Ramos (cell line): ENCODE measurements at regions not wholly inside any gene's neighbourhood (a gene's known extent, or its start where the extent isn't known, plus 50 kb on each side); places are given as distances from the start of the nearest gene placed in this dataset.

Experiments used
- in situ Hi-C: fragments of 300-500 bp; cut with MboI; formaldehyde crosslinking; loops from one replicate; pipeline ENCODE4 v1.14.3; 2022; ENCODE audit warnings: low sequenced_read_pairs; ENCODE audit not compliant: unreplicated experiment

DNA sequence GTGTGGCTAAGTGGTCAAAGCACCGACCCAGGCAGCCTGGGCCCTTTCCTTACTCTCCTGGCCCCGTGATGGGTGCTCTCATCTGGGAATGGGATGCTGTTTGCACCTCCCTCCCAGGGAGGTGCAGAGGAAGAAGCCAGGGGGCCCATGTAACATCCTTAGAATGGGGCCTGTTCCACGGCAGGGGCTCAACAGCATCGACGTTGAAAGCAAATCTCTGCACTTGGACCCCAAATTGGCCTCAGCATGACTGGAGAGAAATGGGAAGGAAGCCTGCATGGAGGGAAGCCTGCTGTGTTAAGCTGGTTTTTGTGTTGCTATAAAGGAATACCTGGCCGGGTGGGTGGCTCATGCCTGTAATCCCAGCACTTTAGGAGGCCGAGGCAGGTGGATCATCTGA lies 1288.4 kb downstream of the TBC1D22A start:
- in situ Hi-C loops: no loop called here

DNA sequence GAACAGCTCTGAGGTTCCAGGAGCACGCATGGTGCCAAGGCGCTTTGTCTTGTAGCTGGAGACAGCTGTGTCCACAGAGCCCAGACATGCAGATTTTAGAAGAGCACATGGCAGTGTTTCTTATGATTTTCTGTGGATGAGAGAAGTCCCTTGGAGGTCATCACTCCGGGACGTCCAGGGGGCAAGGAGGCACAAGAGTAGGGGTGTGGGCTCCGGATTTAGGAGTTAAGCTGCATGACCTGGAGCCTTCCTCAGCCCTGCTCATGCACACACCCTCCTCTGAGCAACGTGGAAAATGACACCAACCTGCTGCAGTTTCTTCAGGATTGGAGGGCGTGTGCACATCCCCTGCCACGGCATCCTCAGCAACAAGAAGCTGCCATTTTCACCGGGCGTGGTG lies 1286.7 kb downstream of the TBC1D22A start:
- in situ Hi-C loops: no loop called here

DNA sequence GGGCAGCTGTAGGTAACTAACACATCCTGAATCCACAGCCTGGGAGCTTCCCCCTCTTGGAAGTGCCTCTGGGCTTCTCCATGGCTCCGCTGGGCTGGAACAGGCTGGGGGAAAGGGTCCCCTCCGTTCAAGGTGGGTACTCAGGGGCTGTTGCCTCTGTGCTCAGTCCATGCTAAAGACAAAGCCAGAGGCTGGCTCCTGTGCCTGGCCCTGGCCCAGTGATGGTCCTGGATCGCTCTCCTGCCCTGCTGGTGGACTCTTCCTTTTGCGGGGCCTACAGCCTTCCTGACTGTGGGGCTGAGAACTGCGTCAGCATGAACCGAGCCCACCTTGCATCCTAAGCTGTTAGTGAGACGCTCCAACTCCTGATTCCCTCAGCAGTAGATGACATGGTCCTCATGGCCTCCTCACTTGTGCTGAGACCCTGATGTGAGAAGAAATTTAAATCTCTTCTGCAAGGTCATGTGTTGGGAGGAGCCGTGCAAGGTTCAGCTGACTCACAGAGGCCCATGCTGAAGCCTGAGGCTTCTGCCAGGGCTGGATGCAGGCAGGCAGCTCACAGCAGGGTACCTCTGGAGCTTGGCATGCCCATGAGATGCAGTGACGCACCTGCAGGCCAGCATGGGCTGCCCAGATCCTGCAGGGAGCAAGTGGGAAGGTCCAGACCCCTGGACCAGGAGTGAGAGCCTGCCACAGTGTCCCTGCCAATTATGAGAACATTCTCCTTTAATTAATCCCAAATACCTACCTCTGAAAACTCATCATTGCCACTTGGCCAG lies 1285.5 kb downstream of the TBC1D22A start:
- in situ Hi-C loops: no loop called here

DNA sequence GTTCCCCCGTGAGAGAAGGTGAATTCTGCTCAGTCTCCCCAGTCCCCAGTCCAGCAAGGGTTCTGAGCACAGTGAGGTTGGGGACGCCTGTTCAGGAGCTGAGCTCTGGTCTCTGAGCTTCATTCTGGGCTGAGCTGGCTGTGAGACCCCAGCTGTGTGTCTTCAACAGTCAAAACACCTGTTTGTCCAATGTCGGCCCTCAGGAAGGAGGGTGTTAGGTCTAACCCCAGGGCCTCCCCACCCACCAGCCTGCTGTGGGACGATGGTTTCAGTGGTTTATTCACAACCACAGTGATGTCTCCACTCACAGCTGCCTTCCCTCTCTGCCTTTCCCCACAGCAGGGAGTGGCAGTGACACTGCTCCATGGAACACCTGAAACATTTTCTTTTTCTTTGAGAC lies 1282.9 kb downstream of the TBC1D22A start:
- in situ Hi-C loops: no loop called here

DNA sequence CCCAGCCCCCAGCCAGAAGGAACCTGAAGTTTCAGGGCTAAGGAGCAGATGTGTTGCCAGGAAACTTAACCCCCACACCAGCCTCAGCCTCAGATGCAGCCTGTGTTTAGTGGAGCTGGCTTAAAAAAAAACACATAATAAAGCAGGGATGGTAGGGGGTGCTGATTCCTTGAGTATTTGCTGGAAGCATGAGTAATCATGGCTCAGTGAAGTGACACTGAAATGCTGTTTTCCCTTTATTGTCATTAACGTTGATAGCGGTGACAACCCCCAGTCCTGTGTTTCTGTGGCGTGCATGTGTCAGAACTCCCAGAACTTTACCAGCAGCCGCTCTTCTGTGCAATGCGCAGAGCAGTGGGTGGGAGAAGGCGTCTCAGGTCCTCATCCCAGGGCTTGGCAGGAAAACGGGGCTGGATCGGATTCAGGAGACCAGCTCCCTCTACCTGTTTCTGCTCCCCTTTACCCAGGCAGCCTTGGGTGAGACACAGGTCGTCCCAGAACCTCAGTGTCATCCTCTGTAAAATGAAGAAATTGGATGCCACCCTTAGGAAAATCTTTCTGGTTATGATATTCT lies 1282.1 kb downstream of the TBC1D22A start:
- in situ Hi-C loops: no loop called here

DNA sequence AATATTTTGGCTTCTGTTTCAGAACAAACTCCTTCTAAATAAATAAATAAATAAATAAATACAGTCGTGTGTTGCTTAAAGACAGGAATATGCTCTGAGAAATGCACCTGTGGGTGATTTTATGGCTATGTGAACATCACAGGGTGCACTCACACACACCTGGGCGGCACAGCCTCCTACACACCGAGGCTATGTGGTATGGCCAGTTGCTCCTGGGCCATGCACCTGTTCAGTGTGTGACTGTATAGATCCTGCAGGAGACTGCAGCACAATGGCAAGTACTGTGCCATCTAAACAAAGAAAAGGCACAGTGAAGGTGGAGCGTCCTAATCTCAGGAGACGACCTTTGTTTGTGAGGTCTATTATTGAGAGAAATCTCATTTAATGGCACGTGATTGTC lies 1281.1 kb downstream of the TBC1D22A start:
- in situ Hi-C loops: no loop called here

DNA sequence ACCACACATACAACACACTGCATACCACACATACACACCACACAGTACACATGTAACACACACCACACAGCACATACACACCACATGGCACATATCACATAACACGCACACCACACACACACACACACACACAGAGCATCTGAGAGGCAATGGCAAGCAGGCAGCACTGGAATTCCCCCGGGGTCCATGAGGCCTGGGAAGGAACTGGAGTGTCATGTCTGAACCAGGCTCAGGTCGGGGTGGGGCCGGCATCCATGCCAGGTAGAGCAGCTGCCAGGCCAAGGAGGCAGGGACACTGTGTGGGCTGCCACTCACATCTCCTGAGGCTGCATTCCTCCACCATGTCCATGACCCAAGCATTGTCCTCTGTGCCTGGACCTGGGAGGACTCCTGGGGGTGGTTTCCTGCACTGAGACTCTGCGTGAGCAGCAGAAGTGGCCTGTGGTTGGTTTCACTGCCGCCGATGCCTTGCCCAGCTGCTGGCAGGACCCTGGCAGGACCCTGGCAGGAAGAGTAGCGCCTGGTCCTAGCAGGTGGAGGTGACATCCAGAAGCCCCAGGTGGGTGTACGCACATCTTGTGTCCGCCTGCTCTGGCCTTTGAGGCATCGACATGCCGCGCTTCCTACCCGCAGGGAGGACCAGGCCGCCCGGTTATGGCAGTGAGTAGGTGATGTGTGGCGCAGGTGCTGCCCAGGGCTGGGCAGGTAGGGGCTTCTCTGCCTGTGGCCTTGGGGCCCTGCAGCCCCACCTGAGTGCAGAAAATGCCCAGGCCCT lies 1280.4 kb downstream of the TBC1D22A start:
- in situ Hi-C loops: no loop called here

DNA sequence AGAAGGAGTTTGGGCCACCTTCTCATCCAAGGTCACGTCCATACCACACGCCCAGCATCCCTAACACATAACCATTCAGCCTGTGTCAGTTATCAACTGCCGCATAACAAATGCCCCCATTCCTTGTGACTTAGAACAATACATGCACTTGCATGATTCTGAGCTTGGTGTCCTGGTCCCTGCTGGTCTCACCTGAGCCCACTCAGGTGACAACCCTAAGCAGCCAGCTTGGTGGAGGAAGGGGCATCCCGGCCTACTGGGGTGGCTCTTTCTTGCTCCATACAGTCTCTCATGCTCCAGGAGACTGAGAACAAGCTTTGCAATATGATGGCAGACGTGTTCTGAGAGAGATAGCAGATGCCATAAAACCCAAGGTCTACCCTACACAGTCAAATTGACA lies 1276.9 kb downstream of the TBC1D22A start:
- in situ Hi-C loops: no loop called here

DNA sequence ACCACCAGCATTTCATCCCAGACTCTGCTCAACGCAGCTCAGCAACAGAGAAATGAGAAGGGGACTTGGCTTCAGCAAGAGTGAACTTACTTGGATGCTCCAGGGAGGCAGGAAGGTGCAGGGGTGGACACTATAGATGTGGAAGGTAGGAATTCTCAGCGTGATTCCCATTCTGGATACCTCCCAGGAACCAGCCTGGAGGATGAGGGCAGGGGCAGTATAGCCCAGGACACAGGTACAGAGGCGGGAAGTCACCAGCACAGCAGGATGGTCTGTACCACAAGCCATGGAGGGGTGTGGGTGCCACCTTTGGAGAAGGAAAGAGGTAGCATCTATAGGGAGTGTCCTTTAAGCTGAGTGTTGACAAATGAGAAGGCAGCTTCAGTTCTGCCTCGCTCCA lies 1275.2 kb downstream of the TBC1D22A start:
- in situ Hi-C loops: no loop called here

DNA sequence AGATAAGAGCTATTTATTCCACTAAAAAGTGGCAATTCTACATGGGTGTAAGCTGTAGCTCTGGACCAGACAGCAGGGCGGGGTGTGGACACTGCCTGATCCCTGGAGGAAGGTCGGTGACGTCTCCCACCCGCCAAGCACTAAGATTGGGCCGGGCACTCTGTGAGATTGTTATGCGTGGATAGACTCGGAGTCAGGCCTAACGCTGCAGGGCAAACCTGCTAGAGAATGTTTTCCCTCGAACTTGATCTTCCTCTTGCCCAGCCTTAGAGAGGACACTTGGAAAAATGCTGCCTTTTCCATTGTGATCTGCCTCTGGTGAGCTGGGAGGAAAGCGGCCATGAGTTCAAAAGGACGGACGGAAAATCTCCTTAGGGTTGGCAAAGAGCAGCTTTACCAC lies 1273.4 kb downstream of the TBC1D22A start:
- in situ Hi-C loops: no loop called here

DNA sequence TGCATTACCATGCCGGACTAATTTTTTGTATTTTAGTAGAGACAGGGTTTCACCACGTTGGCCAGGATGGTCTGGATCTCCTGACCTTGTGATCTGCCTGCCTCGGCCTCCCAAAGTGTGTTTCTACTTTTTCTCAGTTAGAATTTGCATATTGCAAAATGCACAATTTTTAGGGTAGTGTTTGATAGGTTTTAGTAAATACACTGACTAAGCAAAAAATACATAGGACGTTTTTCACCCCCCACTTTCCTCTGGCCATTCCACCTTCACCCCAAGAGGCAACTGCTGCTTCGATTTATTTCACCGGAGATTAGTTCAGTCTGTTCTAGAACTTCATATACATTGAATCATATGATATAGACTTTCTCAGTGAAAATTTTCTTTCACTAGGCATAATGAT lies 1269.1 kb downstream of the TBC1D22A start:
- in situ Hi-C loops: no loop called here

DNA sequence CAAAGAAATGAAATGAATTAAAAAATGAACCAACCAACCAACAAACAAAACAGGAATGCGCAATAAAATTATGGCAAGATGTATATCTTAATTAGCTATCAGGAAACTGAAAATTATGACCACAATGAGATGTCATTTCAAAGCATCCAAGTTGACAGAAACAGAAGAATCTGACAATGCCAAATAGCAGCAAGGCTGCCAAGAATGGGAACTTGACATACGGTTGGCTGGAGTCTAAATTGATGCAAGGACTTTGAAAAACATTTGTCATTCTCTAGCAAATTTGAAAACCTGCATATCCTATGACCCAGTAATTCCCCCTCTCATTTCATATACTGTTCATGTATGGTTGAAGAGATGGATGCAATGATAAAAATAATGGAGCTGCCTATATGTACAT lies 1262.6 kb downstream of the TBC1D22A start:
- in situ Hi-C loops: no loop called here

DNA sequence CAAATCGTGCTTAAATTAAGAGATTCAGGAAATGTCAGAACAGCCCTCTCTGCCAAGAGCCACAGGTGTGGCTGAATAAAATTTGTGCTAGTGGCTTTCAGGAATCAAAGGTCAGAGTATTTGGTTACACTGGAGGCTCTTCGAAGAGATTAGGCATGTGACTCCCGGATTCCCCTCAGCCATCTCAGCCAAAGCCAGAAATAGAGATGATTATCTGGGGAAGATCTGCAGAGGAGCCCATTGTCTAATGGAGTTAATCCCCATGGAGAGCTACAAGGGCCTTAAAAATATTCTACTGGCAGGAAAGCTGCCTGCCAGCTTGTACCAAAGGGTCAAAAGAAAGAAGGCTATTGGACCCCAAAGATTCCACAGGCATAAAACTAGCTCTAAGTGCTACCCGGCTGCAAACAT lies 1259.5 kb downstream of the TBC1D22A start:
- in situ Hi-C loops: no loop called here

DNA sequence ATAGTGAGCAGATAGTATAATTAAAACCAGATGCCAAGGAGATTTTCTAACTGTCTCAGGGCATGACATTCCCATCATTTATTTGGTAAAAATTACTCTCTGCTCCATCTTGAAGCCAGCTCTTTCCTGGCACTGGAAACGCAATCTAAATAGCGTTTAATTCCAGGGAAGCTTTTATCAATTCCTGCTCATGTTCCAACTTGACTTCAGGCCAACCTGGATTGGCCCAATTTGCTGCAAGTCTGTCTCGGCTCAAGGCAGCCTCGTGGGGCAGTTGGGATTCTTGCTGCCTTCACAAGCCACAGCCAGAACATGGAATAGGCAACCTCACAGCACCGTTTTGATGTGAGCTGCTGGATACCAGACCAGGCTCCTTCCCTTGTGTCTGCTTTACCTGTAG lies 1255.9 kb downstream of the TBC1D22A start:
- in situ Hi-C loops: no loop called here

DNA sequence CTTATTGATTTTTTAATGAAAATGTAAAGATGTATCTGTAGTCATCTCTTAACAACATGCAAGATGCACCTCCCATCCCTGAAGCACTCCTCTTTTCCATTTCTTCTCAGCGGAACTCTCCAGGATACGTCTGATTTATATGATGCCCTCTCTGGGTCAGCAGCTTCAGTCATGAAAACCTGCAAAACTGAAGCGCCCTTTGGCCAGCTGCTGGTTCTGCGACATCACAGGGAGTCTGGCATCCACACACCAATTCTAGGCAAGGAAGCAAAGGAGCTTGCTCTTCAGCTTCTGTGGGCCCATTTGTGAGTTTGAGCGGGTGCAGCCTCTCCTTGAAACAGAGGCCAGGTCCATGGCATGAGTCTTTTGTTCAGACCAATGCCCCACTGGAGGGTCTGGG lies 1253.3 kb downstream of the TBC1D22A start:
- in situ Hi-C loops: no loop called here

DNA sequence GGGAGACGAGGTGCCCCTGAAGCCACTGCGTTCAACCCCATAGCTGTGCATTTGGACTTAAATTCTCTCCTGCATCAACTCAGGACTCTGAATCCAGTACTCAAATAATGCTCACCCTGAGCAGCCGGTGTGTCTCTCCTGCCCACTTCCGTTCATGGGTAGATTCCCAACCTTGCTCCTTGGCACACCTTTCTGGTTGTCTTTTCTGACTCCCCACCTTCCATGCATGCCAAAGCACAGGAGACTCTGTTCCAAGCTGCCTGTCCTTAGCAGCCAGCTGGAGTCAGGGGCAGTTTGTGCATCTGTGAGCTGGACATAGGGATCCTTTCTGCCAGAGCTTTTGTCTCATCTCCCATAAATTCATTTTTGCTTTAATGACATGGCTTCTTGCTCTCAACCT lies 1242.5 kb downstream of the TBC1D22A start:
- in situ Hi-C loops: no loop called here

DNA sequence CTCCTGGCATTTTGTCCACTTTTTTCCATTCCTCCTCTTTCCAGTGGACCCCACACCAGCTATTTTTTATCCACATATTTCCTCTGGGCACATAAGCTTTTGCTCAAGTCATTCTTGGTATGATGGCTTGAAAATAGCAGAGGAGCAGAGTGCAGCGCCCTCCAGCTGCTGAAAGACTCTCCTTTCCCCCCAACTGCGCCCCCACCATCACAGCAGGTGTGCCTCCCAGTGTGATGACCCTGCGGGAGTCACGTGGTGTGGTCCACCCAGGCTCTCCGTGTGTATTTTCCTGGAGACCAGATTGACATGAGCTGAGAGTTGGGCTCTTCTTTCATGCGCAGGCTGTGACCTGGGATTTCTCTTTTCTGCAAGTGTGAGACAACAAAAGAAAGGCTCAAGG lies 1241.6 kb downstream of the TBC1D22A start:
- in situ Hi-C loops: no loop called here

DNA sequence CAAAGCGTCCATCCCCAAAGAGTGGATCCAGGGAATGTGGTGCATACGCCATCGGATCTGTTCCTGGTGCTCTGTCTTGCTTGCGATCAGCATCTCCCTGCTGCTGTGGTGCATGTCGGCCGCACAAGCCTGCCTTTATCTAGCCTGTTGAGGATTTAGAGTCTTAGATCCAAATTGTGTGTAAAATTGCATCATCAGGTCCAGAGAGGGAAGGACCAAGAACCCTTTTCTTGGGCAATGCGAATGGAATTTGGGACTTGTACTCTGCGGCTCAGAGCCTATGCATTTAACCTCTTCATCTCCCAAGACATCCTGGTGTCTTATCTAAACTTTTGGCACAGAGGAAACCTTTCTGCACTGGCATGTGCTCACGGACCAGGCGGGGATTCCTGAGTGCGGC lies 1238.7 kb downstream of the TBC1D22A start:
- in situ Hi-C loops: no loop called here

DNA sequence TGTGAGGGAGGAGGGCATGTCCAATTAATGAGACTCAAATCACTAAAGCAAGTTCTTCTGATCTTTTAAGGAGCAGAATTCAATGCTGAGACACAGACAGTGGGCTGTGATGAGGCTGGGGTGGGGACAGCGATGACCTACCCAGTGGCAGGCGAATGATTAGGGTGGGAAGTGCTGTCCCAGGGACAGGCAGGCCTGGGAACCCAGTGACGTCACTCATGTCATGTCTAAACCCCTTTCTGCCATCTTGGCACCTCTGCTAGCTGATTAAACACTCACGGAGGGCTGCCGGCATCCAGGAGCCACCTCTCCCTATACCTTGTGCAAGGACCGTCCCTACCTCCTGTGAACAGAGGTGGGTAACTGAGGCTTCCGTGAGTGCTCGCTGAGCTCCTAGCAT lies 1235.2 kb downstream of the TBC1D22A start:
- in situ Hi-C loops: no loop called here

DNA sequence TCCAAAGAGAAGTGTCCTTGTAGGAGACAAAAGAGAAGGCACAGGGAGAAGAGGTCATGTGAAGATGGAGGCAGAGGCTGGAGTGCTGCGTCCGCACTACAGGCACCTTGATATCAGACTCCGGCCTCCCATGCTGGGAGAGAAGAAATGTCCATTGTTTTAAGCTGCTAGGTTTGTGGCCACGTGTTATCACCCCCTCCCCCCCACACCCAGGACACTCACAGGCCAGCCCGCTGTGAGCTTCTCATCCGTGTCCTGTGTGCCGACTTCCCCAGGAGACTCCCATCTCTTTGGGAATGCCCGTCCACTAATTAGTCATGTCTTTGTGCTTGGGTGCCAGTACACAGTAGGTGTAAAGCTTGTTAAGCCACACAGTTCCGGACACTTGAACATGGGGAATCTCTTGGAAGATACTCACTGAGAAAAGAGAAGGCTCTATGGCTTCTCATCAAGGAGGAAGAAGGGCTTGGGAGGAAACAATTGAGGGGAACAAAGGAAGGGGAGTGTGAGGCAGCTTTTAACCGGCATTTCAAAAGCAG lies 1234.7 kb downstream of the TBC1D22A start:
- in situ Hi-C loops: no loop called here

DNA sequence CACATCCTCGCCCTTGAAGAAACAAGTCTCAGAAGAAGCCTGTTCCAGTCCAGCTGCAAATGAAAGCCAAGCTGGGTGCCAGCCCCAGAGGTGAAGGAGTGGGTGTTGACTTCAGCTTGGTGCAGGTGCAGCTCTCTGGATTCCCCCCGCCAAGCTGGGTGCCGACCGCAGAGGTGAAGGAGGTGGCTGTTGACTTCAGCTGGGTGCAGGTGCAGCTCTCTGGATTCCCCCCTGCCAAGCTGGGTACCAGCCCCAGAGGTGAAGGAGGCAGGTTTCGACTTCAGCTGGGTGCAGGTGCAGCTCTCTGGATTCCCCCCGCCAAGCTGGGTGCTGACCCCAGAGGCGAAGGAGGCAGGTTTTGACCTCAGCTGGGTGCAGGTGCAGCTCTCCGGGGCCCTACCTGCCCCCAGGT lies 1234.0 kb downstream of the TBC1D22A start:
- in situ Hi-C loops: no loop called here
